ENCODE measurements at regions not wholly inside any gene's neighbourhood (a gene's known extent, or its start where the extent isn't known, plus 50 kb on each side); places are given as distances from the start of the nearest gene placed in this dataset.

- no peak overlapping the region for H3K4me2 ChIP-seq (ENCODE audit: insufficient read depth, insufficient read length, low read length)
- no peak overlapping the region for H3T11ph ChIP-seq (ENCODE audit: low read length)
- TF ChIP-seq CTCF (conservative IDR thresholded peaks at IDR 0.05): no peak
- H4K8ac ChIP-seq (replicated peaks; ENCODE audit: insufficient read length, low read depth, low read length): no peak overlapping the region
- no peak overlapping the region for H2AFZ ChIP-seq (ENCODE audit: low read length)
- H3K27me3 Mint-ChIP-seq (ENCODE audit: low read depth): peaks cover 20% of the 10 kb centered on the region
- no peak overlapping the region for H2AK5ac ChIP-seq (ENCODE audit: insufficient read length, low read length)
- no peak overlapping the region for H4K91ac ChIP-seq (ENCODE audit: insufficient read length, low read depth, low read length)
- H3K79me2 ChIP-seq (ENCODE audit: insufficient read depth, low read length): no peaks in the 10 kb centered on the region
- peaks cover 12 to 13% of the 10 kb centered on the region in 2 experiments; a peak in 4 of 5 replicates for H3K9me3 Mint-ChIP-seq
- H3K27ac Mint-ChIP-seq: no peak overlapping the region
- H3K36me3 Mint-ChIP-seq (ENCODE audit: insufficient read depth in 1 of 3, low read depth in 3 of 3): peaks cover 0 to 7% (median 6%) of the 10 kb centered on the region in 3 experiments; a peak in 2 of 7 replicates
- no peak overlapping the region for H2BK15ac ChIP-seq (ENCODE audit: low read depth, low read length)
- no peak overlapping the region for H3K14ac ChIP-seq (ENCODE audit: insufficient read depth, low read length)
- H2BK12ac ChIP-seq (ENCODE audit: insufficient read length, low read depth, low read length): no peak overlapping the region
- no peak overlapping the region for H2BK5ac ChIP-seq (ENCODE audit: insufficient read length, low read length)
- H3K23ac ChIP-seq (ENCODE audit: insufficient read length, low read depth, low read length): no peak overlapping the region
- H2BK20ac ChIP-seq (ENCODE audit: low read depth, low read length, poor library complexity, severe bottlenecking): no peak overlapping the region
- no peaks in the 10 kb centered on the region; the same call in 1 of the 2 replicates for H3K4me1 ChIP-seq (ENCODE audit: insufficient read depth, low read length)
- no peak overlapping the region for H3K56ac ChIP-seq (ENCODE audit: insufficient read length, low read depth, low read length)
- no peak for DNase-seq
- no peak overlapping the region for H4K5ac ChIP-seq (ENCODE audit: insufficient read length, low read depth, low read length)
- no peaks in the 10 kb centered on the region for H4K20me1 ChIP-seq (ENCODE audit: control insufficient read depth, insufficient read depth, insufficient read length)
- H3K27me3 ChIP-seq (ENCODE audit: insufficient read depth, low read length): 0 out of 2 replicates have a peak, but pooled peaks cover 2% of the 10 kb centered on the region
- WGBS (ENCODE audit: extremely low coverage, insufficient read length, low lambda C conversion rate): no CpG with 5 or more reads among the region's 3 CpGs
- no peak overlapping the region for H3K27ac ChIP-seq (ENCODE audit: insufficient read length, low read depth, low read length)
- no peaks in the 10 kb centered on the region for H3K9me3 ChIP-seq (ENCODE audit: control insufficient read depth, low read depth, low read length)
- no peaks in the 10 kb centered on the region for H3K79me1 ChIP-seq (ENCODE audit: insufficient read depth, low read depth, low read length, poor library complexity, severe bottlenecking)
- H3K9ac ChIP-seq (ENCODE audit: extremely low read depth, insufficient read length, low read length): no peak overlapping the region
- peaks cover 25% of the 10 kb centered on the region in 2 experiments for H3K4me1 Mint-ChIP-seq
- H3K23me2 ChIP-seq (ENCODE audit: insufficient read length, low read depth, low read length, poor library complexity, severe bottlenecking): no peaks in the 10 kb centered on the region
- H3K18ac ChIP-seq (ENCODE audit: insufficient read length, low read depth, low read length): no peak overlapping the region
- no peak overlapping the region for H3K4me3 Mint-ChIP-seq
- H3K4ac ChIP-seq (ENCODE audit: low read depth, low read length): no peak overlapping the region
- H2BK120ac ChIP-seq (ENCODE audit: low read depth, low read length, poor library complexity, severe bottlenecking): no peak overlapping the region
Observed at GRCh38 chr13:111595276-111595675, 274.8 kb downstream of the TEX29 start.
